NT2/D1 (cell line): ENCODE measurements at regions not wholly inside any gene's neighbourhood (a gene's known extent, or its start where the extent isn't known, plus 50 kb on each side); places are given as distances from the start of the nearest gene placed in this dataset.

Source experiments
- DNase-seq: peaks from one replicate; pipeline ENCODE4 v3.0.0-alpha.2; 2011; ENCODE audit warnings: low read depth, low spot score
- H3K27me3 ChIP-seq: 2 replicates; pipeline ENCODE4 v1.6.0; 2011; ENCODE audit warnings: mild to moderate bottlenecking; ENCODE audit not compliant: insufficient read length, insufficient read depth
- H3K36me3 ChIP-seq: 2 replicates; pipeline ENCODE4 v1.6.1; 2011; ENCODE audit warnings: mild to moderate bottlenecking, low read length, mixed read lengths; ENCODE audit not compliant: insufficient read depth, insufficient read length
- H3K4me1 ChIP-seq: 2 replicates; pipeline ENCODE4 v1.5.1; 2011; ENCODE audit not compliant: insufficient read depth, insufficient read length
- H3K4me3 ChIP-seq: 2 replicates; pipeline ENCODE4 v1.5.1; 2011; ENCODE audit warnings: low read depth; ENCODE audit not compliant: insufficient read length
- H3K9ac ChIP-seq: 2 replicates; pipeline ENCODE4 v1.6.0; 2011; ENCODE audit warnings: low read depth; ENCODE audit not compliant: insufficient read length
- H3K9me3 ChIP-seq: 2 replicates; pipeline ENCODE4 v1.5.1; 2011; ENCODE audit warnings: mild to moderate bottlenecking, low read length; ENCODE audit not compliant: insufficient read depth
- SUZ12 ChIP-seq: IDR thresholded peaks from 2 replicates; pipeline ENCODE4 v1.6.1; 2011; ENCODE audit not compliant: insufficient read length, insufficient read depth; ENCODE audit errors: extremely low read depth
- YY1 ChIP-seq: IDR thresholded peaks from 2 replicates; pipeline ENCODE4 v1.6.1; 2011; ENCODE audit not compliant: insufficient read length, insufficient read depth
- ZNF274 ChIP-seq: IDR thresholded peaks from 2 replicates; pipeline ENCODE4 v1.6.1; 2011; ENCODE audit warnings: mild to moderate bottlenecking, low read depth, low read length

DNA sequence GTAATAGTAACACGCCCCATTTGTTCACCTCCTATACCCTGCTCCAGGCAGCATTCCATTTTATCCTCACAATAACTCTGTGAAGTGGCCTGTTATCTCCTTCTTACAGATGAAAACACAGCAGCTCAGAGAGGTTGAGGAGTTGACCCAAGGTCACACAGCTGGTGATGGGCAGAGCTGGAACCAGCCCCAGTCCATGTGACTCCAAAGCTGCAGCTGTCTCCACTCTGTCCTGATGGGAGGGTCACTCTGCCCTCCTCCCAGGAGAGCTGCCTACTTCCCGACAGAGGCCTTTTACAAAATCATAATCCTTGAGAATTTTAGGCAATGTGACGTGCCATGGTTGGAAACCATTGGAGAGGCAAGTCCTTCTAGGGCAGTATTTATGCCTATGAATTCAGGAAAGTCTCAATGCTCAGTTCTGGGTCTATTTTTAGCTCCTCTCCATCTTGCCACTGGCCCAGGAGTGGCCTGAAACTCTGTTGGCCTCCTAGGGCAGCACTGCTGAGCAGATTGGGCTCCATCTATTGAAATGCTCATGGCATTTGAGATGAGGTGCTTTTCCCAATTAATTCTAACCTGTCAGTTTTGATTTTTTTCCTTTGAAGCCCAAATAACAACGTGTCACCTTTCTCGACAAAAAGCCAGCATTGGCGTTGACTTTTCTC, 50.1 kb upstream of the KCNK12 start:
- peaks cover 11% of the 10 kb centered on the region for H3K4me1 ChIP-seq
- H3K36me3 ChIP-seq = no peaks in the 10 kb centered on the region
- H3K9me3 ChIP-seq = no peaks in the 10 kb centered on the region
- DNase-seq = no peak
- TF ChIP-seq ZNF274 = no peak
- TF ChIP-seq SUZ12 = no peak
- TF ChIP-seq YY1 = no peak
- no peak overlapping the region for H3K4me3 ChIP-seq
- no peaks in the 10 kb centered on the region for H3K27me3 ChIP-seq
- no peak overlapping the region for H3K9ac ChIP-seq
